NCI-H2227 treated with DMSO at 0.1 percent for 48 hours (cell line): ENCODE measurements at regions not wholly inside any gene's neighbourhood (a gene's known extent, or its start where the extent isn't known, plus 50 kb on each side); places are given as distances from the start of the nearest gene placed in this dataset.

ENCODE experiments used
- DNase-seq: peaks from one replicate; lab custom pipeline; 2025; lab: John Stamatoyannopoulos, UW

DNA sequence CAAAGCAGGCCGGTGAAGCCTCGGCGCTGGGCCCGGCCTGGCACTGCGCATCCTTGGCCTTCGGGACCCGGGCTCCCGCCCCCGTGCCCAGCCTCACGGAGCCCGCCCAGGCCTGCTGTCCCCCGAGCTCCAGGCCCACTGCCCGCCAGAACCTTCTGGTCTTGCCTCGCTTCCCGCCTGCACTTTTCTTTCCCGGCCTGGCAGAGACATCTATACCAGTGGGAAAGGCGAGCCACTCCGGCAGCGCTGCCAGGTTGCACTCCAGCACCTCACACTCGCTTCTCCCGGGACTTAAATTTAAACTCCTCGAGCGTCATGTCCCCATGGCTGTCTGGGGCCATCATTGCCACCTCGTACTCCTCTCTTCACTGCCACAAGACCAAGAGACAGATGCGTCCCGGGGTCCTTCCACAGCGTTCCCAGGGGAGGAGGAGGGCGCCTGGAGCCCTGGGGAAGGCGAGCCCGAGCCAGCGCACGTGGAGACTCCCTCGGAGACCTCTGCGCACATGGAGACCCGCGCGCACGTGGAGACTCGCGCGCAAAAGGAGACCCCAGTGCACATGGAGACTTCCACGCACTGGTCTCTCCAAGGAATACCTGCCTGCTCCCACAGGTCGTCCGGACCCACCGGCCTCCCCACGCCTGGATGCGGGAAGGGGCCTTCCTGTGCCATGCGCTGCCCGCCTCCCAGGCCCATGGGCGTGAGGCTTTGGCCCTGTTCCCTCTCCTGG, 253.1 kb upstream of the SALL3 start:
- no peak for DNase-seq

- DNase-seq, result no peak
Measured at GRCh38 chr18:78727057-78727739, 252.4 kb upstream of the SALL3 start.

DNA sequence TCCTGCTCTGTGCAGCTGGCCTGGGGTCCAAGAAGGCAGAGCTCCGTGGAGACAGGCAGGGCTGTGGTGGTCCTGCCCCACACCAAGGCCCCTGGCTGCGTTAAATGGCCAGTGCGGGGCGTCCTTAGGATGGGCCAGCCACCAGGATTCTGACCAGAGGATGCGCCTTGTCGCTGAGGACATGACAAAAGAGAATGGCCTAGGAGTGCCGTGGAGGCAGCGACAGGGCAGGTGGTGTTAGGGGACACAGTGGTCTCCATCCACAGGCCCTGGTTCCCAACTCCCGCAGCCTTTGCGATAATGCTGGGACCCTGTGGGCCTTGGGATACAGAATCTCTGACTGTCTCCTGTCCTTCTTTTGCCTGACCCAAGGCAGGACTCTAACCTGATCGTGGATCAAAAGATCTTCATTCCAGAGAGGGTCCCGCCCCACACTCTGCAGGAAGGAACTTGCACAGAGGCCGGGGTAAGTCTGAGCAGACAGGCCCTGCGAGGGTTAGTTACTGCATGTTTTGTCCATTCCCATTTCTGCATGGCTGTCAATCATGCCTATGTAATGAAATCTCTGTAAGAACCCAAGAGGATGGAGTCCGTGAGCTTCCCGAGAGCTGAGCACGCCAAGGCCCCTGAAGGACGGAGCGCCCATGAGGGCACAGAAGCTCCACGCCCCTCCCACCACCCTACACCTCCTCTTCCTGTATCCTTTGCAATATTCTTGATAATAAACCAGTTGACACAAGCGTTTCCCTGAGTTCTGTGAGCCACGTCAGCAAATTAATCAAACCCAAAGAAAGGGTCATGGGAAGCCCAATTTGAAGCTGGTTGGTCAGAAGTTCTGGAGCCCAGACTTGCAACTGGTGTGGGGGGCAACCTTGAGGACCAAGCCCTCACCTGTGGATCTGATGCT, 251.5 kb upstream of the SALL3 start:
- DNase-seq, result no peak

GRCh38 chr18:78728784-78729467, 250.7 kb upstream of the SALL3 start:
- DNase-seq, result no peak

DNA sequence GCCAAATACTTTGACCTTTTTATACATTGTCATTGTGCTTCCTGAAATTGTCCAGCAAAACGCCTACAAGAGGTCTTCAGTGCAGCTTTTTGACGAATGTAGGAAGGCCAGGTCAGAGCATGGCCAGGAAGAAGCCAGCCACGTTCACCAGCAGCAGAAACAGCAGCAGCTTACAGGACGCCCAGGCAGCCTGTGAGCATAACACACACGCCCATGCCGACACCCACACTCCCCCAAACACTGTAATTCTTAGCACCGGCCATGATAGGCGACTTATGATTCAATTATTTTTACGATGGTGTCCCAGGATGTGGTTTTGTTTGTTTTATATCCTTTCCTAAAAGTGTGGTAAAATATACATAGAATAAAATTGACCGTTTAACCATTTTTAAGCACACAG, 249.1 kb upstream of the SALL3 start:
- no peak for DNase-seq

- DNase-seq, result no peak
Measured at GRCh38 chr18:78731016-78731397, 248.6 kb upstream of the SALL3 start.

DNA sequence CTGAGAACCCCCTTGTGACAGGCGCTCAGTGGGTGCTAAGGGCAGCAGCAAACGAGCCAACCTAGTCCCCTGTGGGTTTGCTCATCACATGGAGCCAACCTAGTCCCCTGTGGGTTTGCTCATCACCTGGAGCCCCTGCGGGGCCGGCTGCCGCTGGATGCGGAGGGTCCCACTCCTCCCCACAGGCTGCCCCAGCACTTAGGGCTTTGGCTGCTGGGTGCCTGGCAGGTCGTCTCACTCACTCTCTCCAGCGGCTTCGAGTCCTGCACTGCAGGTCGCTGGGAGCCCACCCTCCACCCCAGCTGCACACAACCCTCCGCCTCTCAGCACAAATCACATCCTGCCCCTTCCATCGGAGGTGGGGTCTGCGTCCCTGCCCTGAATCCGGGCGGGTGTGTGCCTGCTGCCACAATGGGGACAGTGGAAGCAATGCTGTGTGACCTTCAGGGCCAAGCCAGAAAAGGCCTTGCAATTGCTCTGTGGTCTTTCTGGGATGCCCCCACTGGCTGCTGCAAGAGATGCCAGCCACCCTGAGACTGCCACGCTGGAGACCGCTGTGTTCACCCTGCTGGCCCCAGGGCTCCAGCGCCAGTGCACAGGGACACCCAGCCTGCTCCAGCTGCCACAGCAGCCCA, 248.1 kb upstream of the SALL3 start:
- no peak for DNase-seq

GRCh38 chr18:78732273-78733210, 247.1 kb upstream of the SALL3 start:
- no peak for DNase-seq

DNA sequence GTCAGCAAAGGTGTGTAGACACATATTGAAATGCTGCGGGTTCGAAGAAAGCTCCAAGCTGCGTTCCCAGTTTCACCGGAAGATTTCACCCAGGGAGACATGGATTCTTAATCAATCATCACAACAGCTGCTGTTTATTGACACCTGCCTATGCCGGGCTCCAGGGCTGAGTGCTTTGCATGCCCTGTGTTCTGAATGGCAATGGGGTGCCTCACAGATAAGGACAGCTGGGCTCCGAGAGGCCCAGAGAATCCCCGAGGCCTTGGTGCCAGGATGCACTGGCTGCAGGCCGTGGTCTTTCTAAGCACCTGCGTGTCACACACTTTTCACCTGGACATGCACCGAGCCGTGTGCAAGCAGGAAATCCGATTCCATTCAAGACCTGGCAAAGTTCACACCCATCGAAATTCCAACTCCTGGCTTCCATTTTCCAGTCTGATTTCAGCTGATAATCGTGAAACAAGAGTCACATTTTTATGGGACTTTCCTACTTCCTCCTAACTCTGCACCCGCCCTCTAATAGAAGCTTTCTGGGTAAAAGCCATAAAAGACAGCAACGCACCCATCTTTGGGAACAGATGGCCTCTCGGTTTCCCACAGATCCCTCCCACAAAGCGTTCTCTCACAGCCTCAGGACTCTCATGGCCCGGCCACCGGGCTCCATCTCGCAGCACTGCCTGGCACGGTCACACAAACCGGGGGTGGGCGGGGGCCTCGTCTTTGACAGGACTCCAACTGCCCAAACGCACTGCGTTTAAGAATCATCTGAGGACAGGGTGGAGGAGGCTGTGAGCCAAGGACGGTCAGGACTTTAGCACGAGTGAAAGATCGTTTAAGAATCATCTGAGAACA, 245.6 kb upstream of the SALL3 start:
- no peak for DNase-seq

DNA sequence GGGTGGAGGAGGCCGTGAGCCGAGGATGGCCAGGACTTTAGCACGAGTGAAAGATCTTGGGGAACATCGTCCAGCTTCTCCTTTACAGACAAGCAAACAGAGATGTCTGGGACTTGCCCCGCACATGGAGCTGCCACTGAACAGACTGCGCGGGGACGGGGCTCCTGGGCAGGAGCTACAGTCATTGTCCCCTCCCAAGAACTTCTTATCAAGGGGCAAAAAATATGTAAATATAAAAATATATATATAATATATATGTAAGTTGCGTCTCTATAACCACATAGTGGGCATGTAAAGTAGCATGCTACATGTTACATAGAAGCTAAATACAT, 245.0 kb upstream of the SALL3 start:
- no peak for DNase-seq

GRCh38 chr18:78735131-78736014, 244.2 kb upstream of the SALL3 start:
- no peak for DNase-seq

DNA sequence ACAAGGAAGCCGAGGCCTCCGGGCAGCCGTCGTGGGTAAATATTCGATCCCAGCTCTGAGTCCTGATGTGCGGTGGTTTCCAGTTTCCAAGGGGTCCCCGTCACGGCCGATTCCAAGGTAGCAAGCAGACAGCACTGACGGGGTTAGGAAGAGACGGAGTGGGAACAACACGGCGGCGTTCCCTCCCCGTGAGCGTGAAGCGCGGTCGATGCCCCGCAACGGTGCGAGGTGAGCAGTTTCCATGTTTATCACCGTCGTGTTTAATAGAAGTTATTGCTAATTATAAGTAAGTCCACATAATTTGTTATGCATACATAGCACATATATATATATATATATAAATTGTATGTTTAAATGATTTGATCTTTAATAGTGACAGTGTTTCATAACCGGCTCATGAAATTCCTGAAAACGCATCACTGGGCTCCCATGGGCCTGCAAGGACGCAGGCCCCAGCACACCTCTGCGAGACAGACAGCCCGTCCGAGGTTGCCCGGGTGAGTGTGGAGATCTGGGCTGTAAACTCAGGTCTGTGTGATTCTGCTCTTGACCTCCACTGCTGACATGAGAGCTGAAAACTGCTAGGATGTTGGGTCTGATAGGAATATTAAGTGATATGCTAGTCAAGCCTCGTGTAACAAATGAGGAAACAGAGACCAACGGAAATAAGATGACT, 243.5 kb upstream of the SALL3 start:
- DNase-seq, result no peak

- DNase-seq, result no peak
Measured at GRCh38 chr18:78737006-78737915, 242.4 kb upstream of the SALL3 start.

GRCh38 chr18:78738076-78738690, 241.4 kb upstream of the SALL3 start:
- DNase-seq, result no peak

- no peak for DNase-seq
Measured at GRCh38 chr18:78739115-78739514, 240.5 kb upstream of the SALL3 start.

- no peak for DNase-seq
Measured at GRCh38 chr18:78739882-78740677, 239.5 kb upstream of the SALL3 start.
